K562 (cell line): ENCODE measurements at regions not wholly inside any gene's neighbourhood (a gene's known extent, or its start where the extent isn't known, plus 50 kb on each side); places are given as distances from the start of the nearest gene placed in this dataset.
A peak's percentile ranks its signal among the peaks of the same experiment; 100 is the strongest.

Experiments used
- CBFB ChIP-seq: sonication (generic); formaldehyde crosslinking; IDR thresholded peaks from 2 replicates; pipeline ENCODE4 v1.4.0; 2020; ENCODE audit warnings: mild to moderate bottlenecking, missing genetic modification reagents
- CHD1 ChIP-seq: fragments of 200-600 bp; sonication (generic); IDR thresholded peaks from one replicate; pipeline ENCODE4 v1.6.1; 2012; ENCODE audit warnings: mild to moderate bottlenecking, moderate library complexity, low read length, inconsistent platforms
- CSDE1 ChIP-seq, 2 experiments: fragments of 450-650 bp; IDR thresholded peaks; 2 replicates each; pipeline ENCODE4 v1.6.1; 2016; ENCODE audit warnings: mild to moderate bottlenecking in 1 of 2
- FOXJ3 ChIP-seq: sonication (generic); formaldehyde crosslinking; IDR thresholded peaks from 2 replicates; pipeline ENCODE4 v1.4.0; 2020; ENCODE audit warnings: mild to moderate bottlenecking, missing genetic modification reagents
- HEY1 ChIP-seq: fragments of 250-450 bp; sonication (Bioruptor Pico); IDR thresholded peaks from 2 replicates; pipeline ENCODE4 v1.5.0; 2020; ENCODE audit warnings: mild to moderate bottlenecking, moderate library complexity, borderline replicate concordance
- NELFE ChIP-seq: IDR thresholded peaks from 2 replicates; pipeline ENCODE4 v1.6.1; 2011; ENCODE audit warnings: mild to moderate bottlenecking; ENCODE audit not compliant: insufficient read depth, insufficient read length
- NEUROD1 ChIP-seq: fragments of 150-350 bp; IDR thresholded peaks from 2 replicates; pipeline ENCODE4 v1.6.1; 2014; ENCODE audit warnings: borderline replicate concordance, low read length, low read depth; ENCODE audit not compliant: partially characterized antibody
- POLR2AphosphoS5 ChIP-seq: IDR thresholded peaks from 2 replicates; pipeline ENCODE4 v1.6.1; 2011; ENCODE audit warnings: mild to moderate bottlenecking, low read depth, low read length, moderate library complexity; ENCODE audit not compliant: control insufficient read depth, insufficient read depth
- RBM15 ChIP-seq: fragments of 200-400 bp; formaldehyde crosslinking; IDR thresholded peaks from 2 replicates; pipeline ENCODE4 v1.6.1; 2018; ENCODE audit warnings: mild to moderate bottlenecking, low read length, moderate library complexity; ENCODE audit not compliant: insufficient read depth
- SNIP1 ChIP-seq: fragments of 450-650 bp; IDR thresholded peaks from 2 replicates; pipeline ENCODE4 v1.7.1; 2017; ENCODE audit warnings: low read depth, mild to moderate bottlenecking
- STAG1 ChIP-seq: sonication (generic); formaldehyde crosslinking; IDR thresholded peaks from 2 replicates; pipeline ENCODE4 v1.5.0; 2020; ENCODE audit warnings: missing genetic modification reagents, borderline replicate concordance
- ZNF830 ChIP-seq: fragments of 250-450 bp; sonication (Bioruptor Pico); IDR thresholded peaks from 2 replicates; pipeline ENCODE4 v1.5.0; 2021; ENCODE audit warnings: mild to moderate bottlenecking
- TF ChIP-seq, protein P1 (sequence below): sonication (generic); formaldehyde crosslinking; IDR thresholded peaks from 2 replicates; pipeline ENCODE4 v1.8.0; 2022; ENCODE audit warnings: mild to moderate bottlenecking, missing genetic modification reagents
- TF ChIP-seq, protein P2 (sequence below), 2 experiments: fragments of 450-650 bp; IDR thresholded peaks; 2 replicates each; pipeline ENCODE4 v1.6.1; 2018; ENCODE audit warnings: mild to moderate bottlenecking in 2 of 2, low read depth in 1 of 2; ENCODE audit not compliant: partially characterized antibody in 2 of 2
- TF ChIP-seq, protein P3 (sequence below): fragments of 450-650 bp; IDR thresholded peaks from one replicate; pipeline ENCODE4 v1.6.1; 2018; ENCODE audit warnings: mild to moderate bottlenecking, moderate library complexity; ENCODE audit not compliant: partially characterized antibody
- TF ChIP-seq, protein P4 (sequence below): fragments of 450-650 bp; formaldehyde crosslinking; IDR thresholded peaks from 2 replicates; pipeline ENCODE4 v1.4.0; 2020; ENCODE audit warnings: mild to moderate bottlenecking, moderate library complexity

- no peak for TF ChIP-seq FOXJ3 (CRISPR knock-in tag)
- no peak for TF ChIP-seq CHD1
- TF ChIP-seq, protein P1, sequence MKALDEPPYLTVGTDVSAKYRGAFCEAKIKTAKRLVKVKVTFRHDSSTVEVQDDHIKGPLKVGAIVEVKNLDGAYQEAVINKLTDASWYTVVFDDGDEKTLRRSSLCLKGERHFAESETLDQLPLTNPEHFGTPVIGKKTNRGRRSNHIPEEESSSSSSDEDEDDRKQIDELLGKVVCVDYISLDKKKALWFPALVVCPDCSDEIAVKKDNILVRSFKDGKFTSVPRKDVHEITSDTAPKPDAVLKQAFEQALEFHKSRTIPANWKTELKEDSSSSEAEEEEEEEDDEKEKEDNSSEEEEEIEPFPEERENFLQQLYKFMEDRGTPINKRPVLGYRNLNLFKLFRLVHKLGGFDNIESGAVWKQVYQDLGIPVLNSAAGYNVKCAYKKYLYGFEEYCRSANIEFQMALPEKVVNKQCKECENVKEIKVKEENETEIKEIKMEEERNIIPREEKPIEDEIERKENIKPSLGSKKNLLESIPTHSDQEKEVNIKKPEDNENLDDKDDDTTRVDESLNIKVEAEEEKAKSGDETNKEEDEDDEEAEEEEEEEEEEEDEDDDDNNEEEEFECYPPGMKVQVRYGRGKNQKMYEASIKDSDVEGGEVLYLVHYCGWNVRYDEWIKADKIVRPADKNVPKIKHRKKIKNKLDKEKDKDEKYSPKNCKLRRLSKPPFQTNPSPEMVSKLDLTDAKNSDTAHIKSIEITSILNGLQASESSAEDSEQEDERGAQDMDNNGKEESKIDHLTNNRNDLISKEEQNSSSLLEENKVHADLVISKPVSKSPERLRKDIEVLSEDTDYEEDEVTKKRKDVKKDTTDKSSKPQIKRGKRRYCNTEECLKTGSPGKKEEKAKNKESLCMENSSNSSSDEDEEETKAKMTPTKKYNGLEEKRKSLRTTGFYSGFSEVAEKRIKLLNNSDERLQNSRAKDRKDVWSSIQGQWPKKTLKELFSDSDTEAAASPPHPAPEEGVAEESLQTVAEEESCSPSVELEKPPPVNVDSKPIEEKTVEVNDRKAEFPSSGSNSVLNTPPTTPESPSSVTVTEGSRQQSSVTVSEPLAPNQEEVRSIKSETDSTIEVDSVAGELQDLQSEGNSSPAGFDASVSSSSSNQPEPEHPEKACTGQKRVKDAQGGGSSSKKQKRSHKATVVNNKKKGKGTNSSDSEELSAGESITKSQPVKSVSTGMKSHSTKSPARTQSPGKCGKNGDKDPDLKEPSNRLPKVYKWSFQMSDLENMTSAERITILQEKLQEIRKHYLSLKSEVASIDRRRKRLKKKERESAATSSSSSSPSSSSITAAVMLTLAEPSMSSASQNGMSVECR (CRISPR knock-in tag): no peak
- peak; percentile 88 for TF ChIP-seq POLR2AphosphoS5
- peak; percentile 26 for TF ChIP-seq NEUROD1
- no peak for TF ChIP-seq CBFB (CRISPR knock-in tag)
- TF ChIP-seq, protein P2, sequence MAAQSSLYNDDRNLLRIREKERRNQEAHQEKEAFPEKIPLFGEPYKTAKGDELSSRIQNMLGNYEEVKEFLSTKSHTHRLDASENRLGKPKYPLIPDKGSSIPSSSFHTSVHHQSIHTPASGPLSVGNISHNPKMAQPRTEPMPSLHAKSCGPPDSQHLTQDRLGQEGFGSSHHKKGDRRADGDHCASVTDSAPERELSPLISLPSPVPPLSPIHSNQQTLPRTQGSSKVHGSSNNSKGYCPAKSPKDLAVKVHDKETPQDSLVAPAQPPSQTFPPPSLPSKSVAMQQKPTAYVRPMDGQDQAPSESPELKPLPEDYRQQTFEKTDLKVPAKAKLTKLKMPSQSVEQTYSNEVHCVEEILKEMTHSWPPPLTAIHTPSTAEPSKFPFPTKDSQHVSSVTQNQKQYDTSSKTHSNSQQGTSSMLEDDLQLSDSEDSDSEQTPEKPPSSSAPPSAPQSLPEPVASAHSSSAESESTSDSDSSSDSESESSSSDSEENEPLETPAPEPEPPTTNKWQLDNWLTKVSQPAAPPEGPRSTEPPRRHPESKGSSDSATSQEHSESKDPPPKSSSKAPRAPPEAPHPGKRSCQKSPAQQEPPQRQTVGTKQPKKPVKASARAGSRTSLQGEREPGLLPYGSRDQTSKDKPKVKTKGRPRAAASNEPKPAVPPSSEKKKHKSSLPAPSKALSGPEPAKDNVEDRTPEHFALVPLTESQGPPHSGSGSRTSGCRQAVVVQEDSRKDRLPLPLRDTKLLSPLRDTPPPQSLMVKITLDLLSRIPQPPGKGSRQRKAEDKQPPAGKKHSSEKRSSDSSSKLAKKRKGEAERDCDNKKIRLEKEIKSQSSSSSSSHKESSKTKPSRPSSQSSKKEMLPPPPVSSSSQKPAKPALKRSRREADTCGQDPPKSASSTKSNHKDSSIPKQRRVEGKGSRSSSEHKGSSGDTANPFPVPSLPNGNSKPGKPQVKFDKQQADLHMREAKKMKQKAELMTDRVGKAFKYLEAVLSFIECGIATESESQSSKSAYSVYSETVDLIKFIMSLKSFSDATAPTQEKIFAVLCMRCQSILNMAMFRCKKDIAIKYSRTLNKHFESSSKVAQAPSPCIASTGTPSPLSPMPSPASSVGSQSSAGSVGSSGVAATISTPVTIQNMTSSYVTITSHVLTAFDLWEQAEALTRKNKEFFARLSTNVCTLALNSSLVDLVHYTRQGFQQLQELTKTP (IDR thresholded peaks at IDR 0.05; ENCODE audit: low read depth in 1 of 2, partially characterized antibody in 2 of 2): peak in 1 of 2 experiments; percentile 64
- TF ChIP-seq HEY1 (CRISPR knock-in tag): no peak
- no peak for TF ChIP-seq CSDE1 (IDR thresholded peaks at IDR 0.05)
- TF ChIP-seq NELFE: no peak
- TF ChIP-seq, protein P3, sequence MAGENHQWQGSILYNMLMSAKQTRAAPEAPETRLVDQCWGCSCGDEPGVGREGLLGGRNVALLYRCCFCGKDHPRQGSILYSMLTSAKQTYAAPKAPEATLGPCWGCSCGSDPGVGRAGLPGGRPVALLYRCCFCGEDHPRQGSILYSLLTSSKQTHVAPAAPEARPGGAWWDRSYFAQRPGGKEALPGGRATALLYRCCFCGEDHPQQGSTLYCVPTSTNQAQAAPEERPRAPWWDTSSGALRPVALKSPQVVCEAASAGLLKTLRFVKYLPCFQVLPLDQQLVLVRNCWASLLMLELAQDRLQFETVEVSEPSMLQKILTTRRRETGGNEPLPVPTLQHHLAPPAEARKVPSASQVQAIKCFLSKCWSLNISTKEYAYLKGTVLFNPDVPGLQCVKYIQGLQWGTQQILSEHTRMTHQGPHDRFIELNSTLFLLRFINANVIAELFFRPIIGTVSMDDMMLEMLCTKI: no peak
- TF ChIP-seq SNIP1: no peak
- TF ChIP-seq STAG1: no peak
- TF ChIP-seq, protein P4, sequence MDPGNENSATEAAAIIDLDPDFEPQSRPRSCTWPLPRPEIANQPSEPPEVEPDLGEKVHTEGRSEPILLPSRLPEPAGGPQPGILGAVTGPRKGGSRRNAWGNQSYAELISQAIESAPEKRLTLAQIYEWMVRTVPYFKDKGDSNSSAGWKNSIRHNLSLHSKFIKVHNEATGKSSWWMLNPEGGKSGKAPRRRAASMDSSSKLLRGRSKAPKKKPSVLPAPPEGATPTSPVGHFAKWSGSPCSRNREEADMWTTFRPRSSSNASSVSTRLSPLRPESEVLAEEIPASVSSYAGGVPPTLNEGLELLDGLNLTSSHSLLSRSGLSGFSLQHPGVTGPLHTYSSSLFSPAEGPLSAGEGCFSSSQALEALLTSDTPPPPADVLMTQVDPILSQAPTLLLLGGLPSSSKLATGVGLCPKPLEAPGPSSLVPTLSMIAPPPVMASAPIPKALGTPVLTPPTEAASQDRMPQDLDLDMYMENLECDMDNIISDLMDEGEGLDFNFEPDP (CRISPR knock-in tag): no peak
- TF ChIP-seq ZNF830: no peak
- TF ChIP-seq RBM15: no peak
Measured at GRCh38 chr1:101128211-101128727, 102.7 kb upstream of the DPH5 start (continued).
